SU-DHL-6 (cell line): ENCODE measurements at regions not wholly inside any gene's neighbourhood (a gene's known extent, or its start where the extent isn't known, plus 50 kb on each side); places are given as distances from the start of the nearest gene placed in this dataset.

Source experiments
- H2AFZ ChIP-seq: fragments of 200-600 bp; sonication (generic); 2 replicates; pipeline ENCODE4 v1.6.1; 2014; ENCODE audit warnings: low read depth, mild to moderate bottlenecking, moderate library complexity, mixed read lengths, antibody characterized with exemption, low read length; ENCODE audit not compliant: severe bottlenecking
- H3F3A ChIP-seq: fragments of 200-600 bp; shearing (Covaris generic); 2 replicates; pipeline ENCODE4 v1.6.0; 2016; ENCODE audit warnings: antibody characterized with exemption, mild to moderate bottlenecking; ENCODE audit not compliant: insufficient read depth
- H3K27ac ChIP-seq: fragments of 200-600 bp; sonication (generic); 2 replicates; pipeline ENCODE4 v1.5.1; 2016; ENCODE audit warnings: low read depth, mild to moderate bottlenecking, low read length, moderate library complexity, mixed read lengths
- H3K27me3 ChIP-seq: fragments of 200-600 bp; sonication (generic), shearing (Covaris generic); 2 replicates; pipeline ENCODE4 v1.6.0; 2014; ENCODE audit warnings: mild to moderate bottlenecking, low read length
- H3K36me3 ChIP-seq: fragments of 200-600 bp; sonication (generic); 2 replicates; pipeline ENCODE4 v1.6.1; 2014; ENCODE audit warnings: mild to moderate bottlenecking, low read length, mixed read lengths
- H3K4me2 ChIP-seq: fragments of 300-600, 200-600 bp; shearing (Covaris generic), sonication (generic); 2 replicates; pipeline ENCODE4 v1.6.0; 2014; ENCODE audit warnings: low read length, low read depth, mild to moderate bottlenecking; ENCODE audit not compliant: poor library complexity, severe bottlenecking
- H3K4me3 ChIP-seq: fragments of 200-600 bp; sonication (generic); 2 replicates; pipeline ENCODE4 v1.5.1; 2014; ENCODE audit warnings: antibody characterized with exemption, low read length, mild to moderate bottlenecking, mixed read lengths; ENCODE audit not compliant: insufficient read depth, poor library complexity, severe bottlenecking
- H3K79me2 ChIP-seq: fragments of 200-600 bp; sonication (generic); 2 replicates; pipeline ENCODE4 v1.6.1; 2014; ENCODE audit warnings: mild to moderate bottlenecking, low read length, moderate library complexity; ENCODE audit not compliant: insufficient read depth
- H3K9ac ChIP-seq: fragments of 200-600 bp; sonication (generic); 2 replicates; pipeline ENCODE4 v1.7.0; 2014; ENCODE audit warnings: mild to moderate bottlenecking, low read length
- H3K9me2 ChIP-seq: fragments of 200-600 bp; sonication (generic); replicated peaks from 2 replicates; pipeline ENCODE4 v1.6.1; 2014; ENCODE audit warnings: low read length; ENCODE audit not compliant: insufficient read depth
- H3K9me3 ChIP-seq: fragments of 200-600 bp; sonication (generic); 2 replicates; pipeline ENCODE4 v1.6.1; 2014; ENCODE audit warnings: low read length, mixed read lengths; ENCODE audit not compliant: insufficient read depth
- H4K20me1 ChIP-seq: fragments of 200-600 bp; sonication (generic); 2 replicates; pipeline ENCODE4 v1.6.1; 2014; ENCODE audit warnings: low read depth, mild to moderate bottlenecking, antibody characterized with exemption, low read length, moderate library complexity, mixed read lengths
- EZH2phosphoT487 ChIP-seq: fragments of 200-600 bp; sonication (generic), shearing (Covaris generic); conservative IDR thresholded peaks from 2 replicates; pipeline ENCODE4 v1.6.1; 2018; ENCODE audit warnings: mild to moderate bottlenecking, antibody characterized with exemption, low read length, moderate library complexity, mixed read lengths
- TF ChIP-seq, protein P1 (sequence below): fragments of 200-600 bp; sonication (generic); IDR thresholded peaks from one replicate; pipeline ENCODE4 v1.5.1; 2017; ENCODE audit warnings: antibody characterized with exemption, mild to moderate bottlenecking, low read length, moderate library complexity; ENCODE audit not compliant: insufficient read depth, poor library complexity, severe bottlenecking

DNA sequence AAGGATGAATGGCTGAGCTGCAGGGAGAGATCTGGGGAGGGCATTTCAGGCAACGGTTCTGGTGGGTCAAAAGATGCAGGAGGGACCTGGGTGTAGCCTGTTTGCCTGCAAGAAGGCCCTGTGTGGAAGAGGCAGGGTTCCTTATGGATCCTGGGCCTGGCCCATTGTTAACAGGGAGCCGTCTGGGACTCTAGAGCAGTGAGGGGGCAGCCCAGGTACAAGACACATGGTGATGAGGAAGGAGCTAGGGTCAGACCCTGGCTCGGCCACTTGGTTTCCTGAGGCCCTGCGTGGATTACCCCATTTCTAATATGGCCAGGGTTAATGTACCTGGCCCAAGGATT is 124.9 kb downstream of the GLI2 start:
- H3K79me2 ChIP-seq = no peaks in the 10 kb centered on the region
- H3F3A ChIP-seq = no peaks in the 10 kb centered on the region
- TF ChIP-seq, protein P1, sequence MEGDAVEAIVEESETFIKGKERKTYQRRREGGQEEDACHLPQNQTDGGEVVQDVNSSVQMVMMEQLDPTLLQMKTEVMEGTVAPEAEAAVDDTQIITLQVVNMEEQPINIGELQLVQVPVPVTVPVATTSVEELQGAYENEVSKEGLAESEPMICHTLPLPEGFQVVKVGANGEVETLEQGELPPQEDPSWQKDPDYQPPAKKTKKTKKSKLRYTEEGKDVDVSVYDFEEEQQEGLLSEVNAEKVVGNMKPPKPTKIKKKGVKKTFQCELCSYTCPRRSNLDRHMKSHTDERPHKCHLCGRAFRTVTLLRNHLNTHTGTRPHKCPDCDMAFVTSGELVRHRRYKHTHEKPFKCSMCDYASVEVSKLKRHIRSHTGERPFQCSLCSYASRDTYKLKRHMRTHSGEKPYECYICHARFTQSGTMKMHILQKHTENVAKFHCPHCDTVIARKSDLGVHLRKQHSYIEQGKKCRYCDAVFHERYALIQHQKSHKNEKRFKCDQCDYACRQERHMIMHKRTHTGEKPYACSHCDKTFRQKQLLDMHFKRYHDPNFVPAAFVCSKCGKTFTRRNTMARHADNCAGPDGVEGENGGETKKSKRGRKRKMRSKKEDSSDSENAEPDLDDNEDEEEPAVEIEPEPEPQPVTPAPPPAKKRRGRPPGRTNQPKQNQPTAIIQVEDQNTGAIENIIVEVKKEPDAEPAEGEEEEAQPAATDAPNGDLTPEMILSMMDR = no peak
- no peak for TF ChIP-seq EZH2phosphoT487

DNA sequence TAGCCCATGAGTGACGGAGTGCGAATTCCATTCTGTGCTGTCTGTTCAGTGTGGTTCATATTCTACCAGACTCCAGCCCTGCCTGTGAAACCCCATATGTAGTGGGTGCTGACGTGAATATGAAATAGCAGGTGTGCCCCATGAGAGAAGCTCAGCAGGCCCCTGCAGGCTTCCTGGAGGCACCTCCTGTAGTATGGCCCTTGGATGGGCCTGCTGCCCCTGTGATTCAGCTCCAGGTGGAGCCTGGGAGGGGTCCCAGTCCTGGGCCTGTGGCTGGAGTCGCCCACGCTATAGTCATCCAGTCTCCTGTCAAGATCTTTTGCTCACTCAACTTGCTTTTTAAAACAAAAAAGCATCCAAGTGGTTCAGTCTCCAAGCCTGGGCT is 125.5 kb downstream of the GLI2 start:
- Histone ChIP-seq H3K9ac (no peak overlapping the region), H3K79me2 (no peaks in the 10 kb centered on the region)

More for the DNA sequence above, 124.9 kb downstream of the GLI2 start:
- H2AFZ ChIP-seq = no peak overlapping the region
- no peaks in the 10 kb centered on the region for H3K27me3 ChIP-seq
- no peaks in the 10 kb centered on the region for H3K9me3 ChIP-seq
- H4K20me1 ChIP-seq = no peaks in the 10 kb centered on the region
- no peak overlapping the region for H3K4me3 ChIP-seq
- no peak overlapping the region for H3K9ac ChIP-seq
- no peaks in the 10 kb centered on the region for H3K36me3 ChIP-seq
- H3K27ac ChIP-seq = no peak overlapping the region
- no peaks in the 10 kb centered on the region for H3K9me2 ChIP-seq
- no peak overlapping the region for H3K4me2 ChIP-seq

DNA sequence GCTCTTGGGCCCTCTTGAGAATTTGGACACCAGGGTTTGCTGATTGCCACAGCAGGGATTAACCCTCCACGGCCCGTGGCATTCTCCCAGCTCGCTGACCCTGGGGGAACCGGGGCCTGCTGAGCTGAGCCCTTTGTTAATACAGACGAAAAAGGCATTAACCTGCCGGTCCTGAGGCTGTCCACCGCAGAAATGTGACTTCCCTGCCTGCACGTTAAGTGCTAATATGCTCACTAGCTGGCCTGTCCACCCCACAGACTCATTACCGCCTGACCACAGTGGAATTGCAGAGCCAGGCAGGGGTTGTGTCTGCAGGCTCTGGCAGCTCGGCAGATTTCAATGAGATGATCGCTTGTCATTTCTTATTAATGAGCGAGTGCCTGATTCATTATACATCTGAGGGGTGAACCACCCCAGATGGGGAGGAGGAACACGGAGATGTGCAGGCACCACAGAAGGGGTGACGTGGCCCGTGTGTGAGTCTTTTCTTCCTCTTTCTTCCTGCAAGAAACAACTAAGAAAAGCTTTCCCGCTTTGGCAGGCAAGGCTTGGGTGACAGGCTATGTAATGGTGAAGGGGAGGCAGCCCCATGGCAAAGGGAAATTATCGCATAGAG is 126.0 kb downstream of the GLI2 start:
- Histone ChIP-seq H3K4me3 (no peak overlapping the region), H3K9me2 (no peaks in the 10 kb centered on the region), H3K9ac (no peak overlapping the region), H3K4me2 (no peak overlapping the region), H3F3A (no peaks in the 10 kb centered on the region), H3K36me3 (no peaks in the 10 kb centered on the region), H3K9me3 (no peaks in the 10 kb centered on the region), H3K79me2 (no peaks in the 10 kb centered on the region), H3K27ac (no peak overlapping the region), H4K20me1 (no peaks in the 10 kb centered on the region), H3K27me3 (no peaks in the 10 kb centered on the region), H2AFZ (no peak overlapping the region)
- TF ChIP-seq, protein P1 = no peak
- no peak for TF ChIP-seq EZH2phosphoT487

More for the DNA sequence above, 125.5 kb downstream of the GLI2 start:
- no peaks in the 10 kb centered on the region for H3K36me3 ChIP-seq
- H3K27me3 ChIP-seq = no peaks in the 10 kb centered on the region
- H3K27ac ChIP-seq = no peak overlapping the region
- H4K20me1 ChIP-seq = no peaks in the 10 kb centered on the region
- H2AFZ ChIP-seq = no peak overlapping the region
- TF ChIP-seq, protein P1 = no peak
- TF ChIP-seq EZH2phosphoT487 = no peak
- H3K4me3 ChIP-seq = no peak overlapping the region
- H3K9me2 ChIP-seq = no peaks in the 10 kb centered on the region
- H3K4me2 ChIP-seq = no peak overlapping the region
- H3K9me3 ChIP-seq = no peaks in the 10 kb centered on the region
- no peaks in the 10 kb centered on the region for H3F3A ChIP-seq
